ENCODE measurements at regions not wholly inside any gene's neighbourhood (a gene's known extent, or its start where the extent isn't known, plus 50 kb on each side); places are given as distances from the start of the nearest gene placed in this dataset.

- WGBS (ENCODE audit: insufficient coverage, low coverage, missing lambda C conversion rate), result under 1% methylated on average over 11 of the region's 11 CpGs
- H4K20me1 ChIP-seq (replicated peaks; ENCODE audit: control insufficient read depth, insufficient read depth, low read length), result no peaks in the 10 kb centered on the region
- no peaks in the 10 kb centered on the region for H3K9me1 ChIP-seq (ENCODE audit: control insufficient read depth, insufficient read depth, low read length)
- FAIRE-seq, result peak; percentile 58
- POLR2A ChIA-PET, result no interaction called here
- CTCF ChIA-PET (ENCODE audit: low intra/inter-chr PET ratio), result interaction anchor here (0.5 kb wide), 1 partner anchor 437 kb away, joined by 3 read pairs; no protein-coding TSS in a partner anchor
- no peaks in the 10 kb centered on the region for H3K4me1 ChIP-seq (replicated peaks in 1 of 2; ENCODE audit: control insufficient read depth in 2 of 2, insufficient read depth in 2 of 2, low read length in 2 of 2)
- H3K27me3 ChIP-seq (ENCODE audit: control insufficient read depth in 2 of 2, insufficient read depth in 2 of 2, low read length in 2 of 2), result no peaks in the 10 kb centered on the region
- no peaks in the 10 kb centered on the region for H3K36me3 ChIP-seq (ENCODE audit: control insufficient read depth, insufficient read depth, low read length)
- DNase-seq (ENCODE audit: extremely low read depth in 1 of 4, low spot score in 3 of 4), result peak; percentile 23 to 70 (median 32)
- H3K4me3 ChIP-seq, result no peak overlapping the region
- TF ChIP-seq MBD2 (IDR thresholded peaks at IDR 0.05; ENCODE audit: borderline replicate concordance, low read depth), result no peak
- peak; percentile 46; the same call in 1 of the 2 replicates for TF ChIP-seq REST (IDR thresholded peaks at IDR 0.05; ENCODE audit: borderline replicate concordance)
- TF ChIP-seq REST (CRISPR knock-in tag; IDR thresholded peaks at IDR 0.05; ENCODE audit: low read depth), result no peak
- TF ChIP-seq RAD21 (CRISPR knock-in tag; conservative IDR thresholded peaks at IDR 0.05 in 1 of 2, IDR thresholded peaks at IDR 0.05 in 1 of 2), result peak; percentile 79 to 92
- TF ChIP-seq DMBX1 (CRISPR knock-in tag; IDR thresholded peaks at IDR 0.05; ENCODE audit: borderline replicate concordance), result no peak
- TF ChIP-seq NRF1 (conservative IDR thresholded peaks at IDR 0.05 in 1 of 2, IDR thresholded peaks at IDR 0.05 in 1 of 2), result no peak
- TF ChIP-seq SMC3 (conservative IDR thresholded peaks at IDR 0.05; ENCODE audit: insufficient read depth, low read depth, low read length), result peak; percentile 45; the same call in 1 of the 2 replicates
- TF ChIP-seq POLR3A (IDR thresholded peaks at IDR 0.05; ENCODE audit: borderline replicate concordance, extremely low read depth, insufficient read depth, insufficient read length), result no peak
- peak; percentile 49 to 63 (median 59) for TF ChIP-seq CTCF (IDR thresholded peaks at IDR 0.05 in 2 of 3, conservative IDR thresholded peaks at IDR 0.05 in 1 of 3; ENCODE audit: insufficient read depth in 2 of 3, low read depth in 1 of 3, low read length in 3 of 3)
- TF ChIP-seq STAG1 (CRISPR knock-in tag; IDR thresholded peaks at IDR 0.05; ENCODE audit: borderline replicate concordance), result peak; percentile 51; the same call in 1 of the 2 replicates
- ATAC-seq, result peak; percentile 82
- no peaks in the 10 kb centered on the region for H3K79me2 ChIP-seq (ENCODE audit: control insufficient read depth, insufficient read depth, low read length)
- in situ Hi-C loops (cut with MboI), result no loop called here
- no peaks in the 10 kb centered on the region; the same call in 1 of the 2 replicates for H3K9me3 ChIP-seq (replicated peaks; ENCODE audit: control insufficient read depth, insufficient read depth, low read depth, low read length)
- intact Hi-C loops (cut with micrococcal nuclease), result loop anchor here (2.0 to 10.0 kb wide), 2 partner anchors 233 to 1789 kb away; no protein-coding TSS in a partner anchor
- peak overlapping the region; percentile 25; the same call in 1 of the 2 replicates for H2AFZ ChIP-seq (ENCODE audit: low read depth, low read length)
- H3K27ac ChIP-seq (ENCODE audit: extremely low read depth, low read depth, low read length), result no peak overlapping the region
- no peak overlapping the region for H3K4me2 ChIP-seq (ENCODE audit: insufficient read depth, low read length)
- BruUV-seq (replicated peaks), result no TSS peak
- no peak overlapping the region for H3K9ac ChIP-seq (ENCODE audit: insufficient read depth in 1 of 2, low read depth in 2 of 2, low read length in 2 of 2)
These were observed 831.8 kb downstream of the TAF11L14 start for GRCh38 chr5:18465833-18466681.
